Esophagus squamous epithelium (tissue), 4 donors: ENCODE measurements at regions not wholly inside any gene's neighbourhood (a gene's known extent, or its start where the extent isn't known, plus 50 kb on each side); places are given as distances from the start of the nearest gene placed in this dataset.
"Not testable (repeated sequence)": the region's sequence is repeated elsewhere in the genome, so short reads cannot be mapped to it uniquely, and the experiment has no call there.

Experiments used
- POLR2A ChIP-seq, 4 donors: fragments of 450-650 bp; IDR thresholded peaks; one replicate each; pipeline ENCODE4 v1.6.1; 2017; ENCODE audit warnings: antibody characterized with exemption in 4 of 4, mild to moderate bottlenecking in 4 of 4, moderate library complexity in 3 of 4
- TF ChIP-seq, protein P1 (sequence below), 6 experiments: fragments of 450-650 bp in 4 of 6; fragments of 200-600 bp in 2 of 6; sonication (generic) in 2 of 6; IDR thresholded peaks; one replicate each; pipeline ENCODE4 v1.5.1; 2016 to 2019; ENCODE audit warnings: antibody characterized with exemption in 6 of 6, mild to moderate bottlenecking in 4 of 6, moderate library complexity in 4 of 6

- TF ChIP-seq POLR2A (IDR thresholded peaks at IDR 0.05) = not testable (repeated sequence)
- TF ChIP-seq, protein P1, sequence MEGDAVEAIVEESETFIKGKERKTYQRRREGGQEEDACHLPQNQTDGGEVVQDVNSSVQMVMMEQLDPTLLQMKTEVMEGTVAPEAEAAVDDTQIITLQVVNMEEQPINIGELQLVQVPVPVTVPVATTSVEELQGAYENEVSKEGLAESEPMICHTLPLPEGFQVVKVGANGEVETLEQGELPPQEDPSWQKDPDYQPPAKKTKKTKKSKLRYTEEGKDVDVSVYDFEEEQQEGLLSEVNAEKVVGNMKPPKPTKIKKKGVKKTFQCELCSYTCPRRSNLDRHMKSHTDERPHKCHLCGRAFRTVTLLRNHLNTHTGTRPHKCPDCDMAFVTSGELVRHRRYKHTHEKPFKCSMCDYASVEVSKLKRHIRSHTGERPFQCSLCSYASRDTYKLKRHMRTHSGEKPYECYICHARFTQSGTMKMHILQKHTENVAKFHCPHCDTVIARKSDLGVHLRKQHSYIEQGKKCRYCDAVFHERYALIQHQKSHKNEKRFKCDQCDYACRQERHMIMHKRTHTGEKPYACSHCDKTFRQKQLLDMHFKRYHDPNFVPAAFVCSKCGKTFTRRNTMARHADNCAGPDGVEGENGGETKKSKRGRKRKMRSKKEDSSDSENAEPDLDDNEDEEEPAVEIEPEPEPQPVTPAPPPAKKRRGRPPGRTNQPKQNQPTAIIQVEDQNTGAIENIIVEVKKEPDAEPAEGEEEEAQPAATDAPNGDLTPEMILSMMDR (IDR thresholded peaks at IDR 0.05) = not testable (repeated sequence)
Measured at GRCh38 chr7:153409567-153410342, 642.4 kb upstream of the DPP6 start.
